Upper lobe of right lung (tissue), 1 donor: ENCODE measurements at regions not wholly inside any gene's neighbourhood (a gene's known extent, or its start where the extent isn't known, plus 50 kb on each side); places are given as distances from the start of the nearest gene placed in this dataset.

Experiments
- ATAC-seq: fragments of 200-7000 bp; cut with Tn5 transposase; one replicate; pipeline ENCODE4 v1.9.1; 2020; ENCODE audit warnings: mild to moderate bottlenecking, moderate library complexity
- DNase-seq: peaks from one replicate; pipeline ENCODE4 v3.0.0-alpha.2; 2020
- H3K27ac ChIP-seq: fragments of 200-600 bp; one replicate; pipeline ENCODE4 v1.8.0; 2022
- H3K27me3 ChIP-seq: fragments of 200-600 bp; one replicate; pipeline ENCODE4 v1.8.0; 2022; ENCODE audit warnings: mild to moderate bottlenecking
- H3K36me3 ChIP-seq: fragments of 200-600 bp; one replicate; pipeline ENCODE4 v1.8.0; 2022
- H3K4me1 ChIP-seq: fragments of 200-600 bp; one replicate; pipeline ENCODE4 v1.8.0; 2022
- H3K4me3 ChIP-seq: fragments of 200-600 bp; one replicate; pipeline ENCODE4 v1.8.0; 2022; ENCODE audit warnings: mild to moderate bottlenecking
- H3K9me3 ChIP-seq: fragments of 200-600 bp; one replicate; pipeline ENCODE4 v1.8.0; 2022
- intact Hi-C: fragments of 100-400 bp; cut with DNase I; formaldehyde crosslinking; loops from one replicate; pipeline ENCODE4 v1.11.0; 2022
- TF ChIP-seq, protein P1 (sequence below): fragments of 200-600 bp; IDR thresholded peaks from one replicate; pipeline ENCODE4 v1.8.0; 2022; ENCODE audit warnings: antibody characterized with exemption
- donor health status: DM: no; HTN: yes; CAD: no; lungs with severe emphysema.

DNA sequence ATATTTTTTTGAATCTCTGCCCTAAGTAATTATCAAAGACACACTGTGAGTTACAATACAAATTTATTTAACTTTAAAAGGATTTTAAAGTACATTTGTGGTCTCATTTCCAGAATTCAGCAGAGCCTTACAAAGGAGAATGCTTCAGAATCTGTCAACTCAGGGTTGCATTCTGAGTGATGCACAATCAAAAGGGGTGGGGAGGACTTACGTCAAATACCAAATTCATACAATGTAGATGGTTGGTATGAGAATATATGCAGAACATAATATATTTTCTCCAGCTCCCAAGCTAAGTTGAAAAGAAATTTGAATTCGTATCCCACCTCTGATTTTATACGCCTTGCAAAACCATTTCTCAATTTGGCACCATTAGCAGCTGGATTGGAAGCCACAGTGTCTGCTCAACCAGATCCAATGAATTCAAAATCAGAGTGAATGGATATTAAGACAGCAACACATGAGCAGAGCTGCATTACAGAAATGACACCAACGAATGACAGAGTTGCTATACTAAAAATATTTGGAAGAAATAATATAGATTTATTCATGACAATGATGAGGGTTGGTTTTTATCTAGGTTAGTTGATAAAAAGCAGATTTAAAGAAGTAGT lies 110.4 kb upstream of the CFAP20DC start:
- Histone ChIP-seq H3K27ac (no peak overlapping the region), H3K27me3 (no peaks in the 10 kb centered on the region), H3K9me3 (no peaks in the 10 kb centered on the region), H3K4me1 (no peaks in the 10 kb centered on the region), H3K4me3 (no peak overlapping the region), H3K36me3 (no peaks in the 10 kb centered on the region)
- ATAC-seq (no peak), DNase-seq (no peak)
- TF ChIP-seq, protein P1, sequence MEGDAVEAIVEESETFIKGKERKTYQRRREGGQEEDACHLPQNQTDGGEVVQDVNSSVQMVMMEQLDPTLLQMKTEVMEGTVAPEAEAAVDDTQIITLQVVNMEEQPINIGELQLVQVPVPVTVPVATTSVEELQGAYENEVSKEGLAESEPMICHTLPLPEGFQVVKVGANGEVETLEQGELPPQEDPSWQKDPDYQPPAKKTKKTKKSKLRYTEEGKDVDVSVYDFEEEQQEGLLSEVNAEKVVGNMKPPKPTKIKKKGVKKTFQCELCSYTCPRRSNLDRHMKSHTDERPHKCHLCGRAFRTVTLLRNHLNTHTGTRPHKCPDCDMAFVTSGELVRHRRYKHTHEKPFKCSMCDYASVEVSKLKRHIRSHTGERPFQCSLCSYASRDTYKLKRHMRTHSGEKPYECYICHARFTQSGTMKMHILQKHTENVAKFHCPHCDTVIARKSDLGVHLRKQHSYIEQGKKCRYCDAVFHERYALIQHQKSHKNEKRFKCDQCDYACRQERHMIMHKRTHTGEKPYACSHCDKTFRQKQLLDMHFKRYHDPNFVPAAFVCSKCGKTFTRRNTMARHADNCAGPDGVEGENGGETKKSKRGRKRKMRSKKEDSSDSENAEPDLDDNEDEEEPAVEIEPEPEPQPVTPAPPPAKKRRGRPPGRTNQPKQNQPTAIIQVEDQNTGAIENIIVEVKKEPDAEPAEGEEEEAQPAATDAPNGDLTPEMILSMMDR, result no peak
- intact Hi-C loops, result no loop called here

DNA sequence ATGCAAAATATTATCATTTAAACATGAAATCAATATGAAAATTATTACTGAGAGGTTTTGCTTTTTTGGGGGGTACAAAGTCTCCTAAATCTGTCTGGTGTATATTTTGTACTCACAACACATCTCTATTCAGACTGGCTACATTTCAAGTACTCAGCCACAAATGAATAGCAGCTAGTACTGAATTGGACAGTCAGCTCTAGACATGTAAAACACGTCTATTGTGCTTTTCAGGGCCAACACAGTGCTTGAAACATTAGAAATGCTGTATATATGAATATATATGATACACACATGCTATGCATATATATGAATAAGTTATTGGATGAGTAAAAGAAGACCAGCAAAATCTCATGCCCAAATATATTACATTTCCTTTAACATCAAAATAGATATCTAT lies 103.8 kb upstream of the CFAP20DC start:
- intact Hi-C loops, result no loop called here
- Histone ChIP-seq H3K27ac (no peak overlapping the region), H3K9me3 (no peaks in the 10 kb centered on the region), H3K4me1 (no peaks in the 10 kb centered on the region), H3K27me3 (no peaks in the 10 kb centered on the region), H3K36me3 (no peaks in the 10 kb centered on the region), H3K4me3 (no peak overlapping the region)
- TF ChIP-seq, protein P1, result no peak
- ATAC-seq, result no peak
- DNase-seq, result no peak

DNA sequence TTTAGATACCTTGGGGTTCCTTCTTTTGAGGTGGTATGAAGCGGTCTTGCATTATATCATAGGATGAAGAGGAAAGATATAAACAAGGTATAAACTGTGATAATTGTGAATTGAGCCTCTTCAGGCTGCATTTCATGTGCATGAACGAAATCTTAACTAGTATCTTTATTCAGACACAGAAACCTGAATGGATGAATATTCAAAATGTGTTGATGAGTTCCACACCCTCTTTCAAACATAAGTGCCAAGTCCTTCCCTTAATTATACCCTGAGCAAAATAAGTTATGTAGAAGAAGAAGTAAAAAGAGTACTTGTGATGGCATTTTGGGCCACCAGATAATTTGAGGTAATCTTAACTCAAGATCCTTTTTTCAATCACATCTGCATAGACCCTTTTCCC lies 103.1 kb upstream of the CFAP20DC start:
- DNase-seq, result no peak
- Histone ChIP-seq H3K36me3 (no peaks in the 10 kb centered on the region), H3K27ac (no peak overlapping the region), H3K4me3 (no peak overlapping the region), H3K9me3 (peaks cover 6% of the 10 kb centered on the region), H3K4me1 (no peaks in the 10 kb centered on the region), H3K27me3 (no peaks in the 10 kb centered on the region)
- ATAC-seq, result no peak
- TF ChIP-seq, protein P1, result no peak
- intact Hi-C loops, result no loop called here

DNA sequence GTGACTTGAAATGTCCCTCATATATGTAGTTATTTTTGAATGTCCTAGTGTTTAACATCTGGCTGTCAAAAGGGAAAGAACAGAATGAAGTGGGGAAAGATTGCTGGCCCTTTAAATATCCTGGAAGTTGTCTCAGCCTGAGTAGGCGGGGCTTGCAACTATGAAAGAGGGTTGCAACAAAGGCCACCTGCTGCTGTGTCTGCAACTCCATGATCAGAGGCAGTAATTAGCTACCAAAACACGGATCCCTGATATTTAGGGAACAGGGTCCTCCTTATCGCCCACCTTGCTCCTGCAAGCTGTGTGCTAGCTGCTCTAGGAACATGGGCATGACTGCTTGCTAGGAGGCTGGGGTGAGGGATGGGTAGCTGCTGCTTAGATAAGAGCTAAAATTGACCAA lies 100.2 kb upstream of the CFAP20DC start:
- DNase-seq (no peak), ATAC-seq (no peak)
- Histone ChIP-seq H3K27me3 (no peaks in the 10 kb centered on the region), H3K9me3 (peaks cover 6% of the 10 kb centered on the region), H3K36me3 (no peaks in the 10 kb centered on the region), H3K4me1 (no peaks in the 10 kb centered on the region), H3K4me3 (no peak overlapping the region), H3K27ac (no peak overlapping the region)
- intact Hi-C loops, result no loop called here
- TF ChIP-seq, protein P1, result no peak

DNA sequence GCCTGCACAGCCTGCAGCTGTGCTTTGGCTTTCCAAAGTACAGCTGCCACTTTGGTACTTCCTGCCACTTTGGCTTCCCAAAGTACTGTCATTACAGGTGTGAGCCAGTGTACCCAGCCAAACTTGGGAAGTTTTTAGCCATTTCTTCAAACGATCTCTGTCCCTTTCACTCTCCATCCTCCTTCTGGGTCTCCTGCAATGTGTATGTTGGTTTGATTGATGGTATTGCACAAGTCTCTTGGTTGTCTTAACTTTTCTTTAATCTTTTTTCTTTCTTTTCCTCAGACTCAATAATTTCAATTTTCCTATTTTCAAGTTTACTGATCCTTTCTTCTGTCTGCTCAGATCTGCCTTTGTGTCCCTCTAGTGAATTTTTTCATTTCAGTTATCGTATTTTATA lies 99.3 kb upstream of the CFAP20DC start:
- TF ChIP-seq, protein P1, result no peak
- Histone ChIP-seq H3K27ac (no peak overlapping the region), H3K36me3 (no peaks in the 10 kb centered on the region), H3K4me3 (no peak overlapping the region), H3K27me3 (no peaks in the 10 kb centered on the region), H3K4me1 (no peaks in the 10 kb centered on the region), H3K9me3 (peaks cover 6% of the 10 kb centered on the region)
- DNase-seq, result no peak
- intact Hi-C loops, result no loop called here
- ATAC-seq, result no peak

DNA sequence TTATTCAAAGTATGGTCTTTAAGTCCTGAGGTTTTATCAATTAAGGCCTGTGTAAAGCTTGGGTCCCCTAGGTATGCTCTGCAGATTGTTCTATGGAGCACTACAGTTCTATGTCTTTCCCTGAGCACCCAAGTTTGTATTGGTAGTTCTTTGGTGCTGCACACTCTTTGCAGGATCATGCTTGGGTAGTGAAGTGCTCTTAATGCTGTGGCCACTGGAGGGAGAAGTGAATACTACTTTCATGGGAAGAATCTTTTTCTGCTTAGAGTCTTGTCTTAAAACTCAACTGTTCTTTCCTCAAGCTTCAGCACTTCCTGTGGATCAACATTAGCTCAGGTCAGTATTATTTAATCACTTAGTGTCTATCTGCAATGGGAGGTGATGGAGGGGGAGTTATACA lies 93.6 kb upstream of the CFAP20DC start:
- TF ChIP-seq, protein P1, result no peak
- DNase-seq, result no peak
- Histone ChIP-seq H3K36me3 (no peaks in the 10 kb centered on the region), H3K27me3 (no peaks in the 10 kb centered on the region), H3K4me3 (no peak overlapping the region), H3K4me1 (no peaks in the 10 kb centered on the region), H3K9me3 (peaks cover 5% of the 10 kb centered on the region), H3K27ac (no peak overlapping the region)
- intact Hi-C loops, result no loop called here
- no peak for ATAC-seq
